Smooth muscle cell (in vitro differentiated cells): ENCODE measurements at regions not wholly inside any gene's neighbourhood (a gene's known extent, or its start where the extent isn't known, plus 50 kb on each side); places are given as distances from the start of the nearest gene placed in this dataset.

ENCODE experiments used
- DNase-seq: peaks from one replicate; lab custom pipeline; 2025; ENCODE audit not compliant: unreplicated experiment; lab: John Stamatoyannopoulos, UW
- H2AFZ ChIP-seq: fragments of 200-600 bp; sonication (generic); 2 replicates; pipeline ENCODE4 v1.6.0; 2016; ENCODE audit warnings: antibody characterized with exemption, low read depth, mild to moderate bottlenecking
- H3F3A ChIP-seq: fragments of 200-600 bp; sonication (generic); 2 replicates; pipeline ENCODE4 v1.6.0; 2017; ENCODE audit warnings: antibody characterized with exemption, low read depth
- H3K27ac ChIP-seq: fragments of 200-600 bp; sonication (generic); 2 replicates; pipeline ENCODE4 v1.5.1; 2016; ENCODE audit warnings: low read depth, mild to moderate bottlenecking
- H3K27me3 ChIP-seq: fragments of 200-600 bp; sonication (generic); 2 replicates; pipeline ENCODE4 v1.6.1; 2016; ENCODE audit warnings: low read depth, mild to moderate bottlenecking
- H3K36me3 ChIP-seq: fragments of 200-600 bp; sonication (generic); 2 replicates; pipeline ENCODE4 v1.5.1; 2016; ENCODE audit warnings: low read depth
- H3K4me1 ChIP-seq: fragments of 200-600 bp; sonication (generic); 2 replicates; pipeline ENCODE4 v1.5.1; 2016; ENCODE audit warnings: low read depth
- H3K4me2 ChIP-seq: fragments of 200-600 bp; sonication (generic); 2 replicates; pipeline ENCODE4 v1.6.0; 2016; ENCODE audit warnings: mild to moderate bottlenecking
- H3K4me3 ChIP-seq: fragments of 200-600 bp; sonication (generic); 2 replicates; pipeline ENCODE4 v1.5.1; 2016; ENCODE audit warnings: mild to moderate bottlenecking
- H3K79me2 ChIP-seq: fragments of 200-600 bp; sonication (generic); 2 replicates; pipeline ENCODE4 v1.6.0; 2016; ENCODE audit warnings: low read depth, mild to moderate bottlenecking
- H3K9ac ChIP-seq: fragments of 200-600 bp; sonication (generic); 2 replicates; pipeline ENCODE4 v1.6.0; 2016; ENCODE audit warnings: low read depth
- H3K9me3 ChIP-seq: fragments of 200-600 bp; sonication (generic); replicated peaks from 2 replicates; pipeline ENCODE4 v1.5.1; 2016; ENCODE audit warnings: low read depth
- H4K20me1 ChIP-seq: fragments of 200-600 bp; sonication (generic); 2 replicates; pipeline ENCODE4 v1.6.0; 2016; ENCODE audit warnings: low read depth
- WGBS: methylation state at CpG from one replicate; pipeline ENCODE4 v1.1.7; 2016; ENCODE audit warnings: low lambda C conversion rate; 5-methylcytosine and 5-hydroxymethylcytosine counted together
- TF ChIP-seq, protein P1 (sequence below): fragments of 200-600 bp; sonication (generic); IDR thresholded peaks from 2 replicates; pipeline ENCODE4 v1.5.1; 2017; ENCODE audit warnings: borderline replicate concordance, mild to moderate bottlenecking, antibody characterized with exemption; ENCODE audit not compliant: insufficient read depth, poor library complexity, severe bottlenecking

DNA sequence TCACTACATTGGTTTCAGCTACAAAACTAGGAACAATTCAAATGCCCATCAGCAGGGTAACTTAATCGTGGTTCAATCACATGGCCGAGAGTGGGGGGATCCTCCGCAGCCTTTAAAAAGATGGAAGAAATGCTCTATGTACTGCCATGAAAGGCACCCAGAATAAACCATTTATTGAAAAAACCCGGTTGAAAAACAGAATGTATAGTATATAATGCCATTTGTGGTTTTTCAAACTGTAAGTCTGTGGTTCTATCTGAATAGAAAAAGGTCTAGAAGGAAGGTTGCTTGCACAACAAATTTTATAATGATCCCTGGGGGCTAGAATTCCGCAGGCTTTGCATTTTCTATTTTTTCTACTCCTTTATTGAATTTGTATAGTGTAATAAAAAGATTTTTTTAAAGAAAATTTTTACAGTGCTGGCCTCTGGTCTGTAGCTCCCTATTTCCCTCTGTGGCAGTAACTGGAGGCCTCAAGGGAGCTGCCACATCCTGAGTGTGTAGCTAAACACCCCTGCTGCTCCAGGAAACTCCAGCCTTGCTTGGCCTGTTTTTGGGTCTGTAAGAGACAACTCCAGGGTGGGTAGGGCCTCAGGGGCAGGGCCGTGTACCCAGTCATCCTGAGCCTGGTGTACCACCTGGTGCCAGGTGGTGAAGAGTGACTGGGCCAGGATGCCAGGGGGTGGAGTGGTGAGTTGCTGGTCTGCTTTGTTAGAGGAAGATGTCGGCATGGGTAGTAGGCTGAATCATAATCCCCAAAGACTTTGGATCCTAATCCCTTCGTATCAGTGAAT lies 51.5 kb upstream of the EPS8L3 start:
- TF ChIP-seq, protein P1, sequence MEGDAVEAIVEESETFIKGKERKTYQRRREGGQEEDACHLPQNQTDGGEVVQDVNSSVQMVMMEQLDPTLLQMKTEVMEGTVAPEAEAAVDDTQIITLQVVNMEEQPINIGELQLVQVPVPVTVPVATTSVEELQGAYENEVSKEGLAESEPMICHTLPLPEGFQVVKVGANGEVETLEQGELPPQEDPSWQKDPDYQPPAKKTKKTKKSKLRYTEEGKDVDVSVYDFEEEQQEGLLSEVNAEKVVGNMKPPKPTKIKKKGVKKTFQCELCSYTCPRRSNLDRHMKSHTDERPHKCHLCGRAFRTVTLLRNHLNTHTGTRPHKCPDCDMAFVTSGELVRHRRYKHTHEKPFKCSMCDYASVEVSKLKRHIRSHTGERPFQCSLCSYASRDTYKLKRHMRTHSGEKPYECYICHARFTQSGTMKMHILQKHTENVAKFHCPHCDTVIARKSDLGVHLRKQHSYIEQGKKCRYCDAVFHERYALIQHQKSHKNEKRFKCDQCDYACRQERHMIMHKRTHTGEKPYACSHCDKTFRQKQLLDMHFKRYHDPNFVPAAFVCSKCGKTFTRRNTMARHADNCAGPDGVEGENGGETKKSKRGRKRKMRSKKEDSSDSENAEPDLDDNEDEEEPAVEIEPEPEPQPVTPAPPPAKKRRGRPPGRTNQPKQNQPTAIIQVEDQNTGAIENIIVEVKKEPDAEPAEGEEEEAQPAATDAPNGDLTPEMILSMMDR, result no peak
- H4K20me1 ChIP-seq, result no peaks in the 10 kb centered on the region
- H3K4me1 ChIP-seq, result no peaks in the 10 kb centered on the region
- no peaks in the 10 kb centered on the region for H3K27me3 ChIP-seq
- H3K9me3 ChIP-seq, result no peaks in the 10 kb centered on the region
- H3K36me3 ChIP-seq, result no peaks in the 10 kb centered on the region
- H3F3A ChIP-seq, result no peaks in the 10 kb centered on the region
- no peak overlapping the region for H3K27ac ChIP-seq
- WGBS, result 88% methylated on average over 8 of the region's 8 CpGs
- no peak overlapping the region for H3K4me3 ChIP-seq
- H2AFZ ChIP-seq, result no peak overlapping the region
- H3K79me2 ChIP-seq, result no peaks in the 10 kb centered on the region
- H3K9ac ChIP-seq, result no peak overlapping the region
- no peak for DNase-seq
- no peak overlapping the region for H3K4me2 ChIP-seq

DNA sequence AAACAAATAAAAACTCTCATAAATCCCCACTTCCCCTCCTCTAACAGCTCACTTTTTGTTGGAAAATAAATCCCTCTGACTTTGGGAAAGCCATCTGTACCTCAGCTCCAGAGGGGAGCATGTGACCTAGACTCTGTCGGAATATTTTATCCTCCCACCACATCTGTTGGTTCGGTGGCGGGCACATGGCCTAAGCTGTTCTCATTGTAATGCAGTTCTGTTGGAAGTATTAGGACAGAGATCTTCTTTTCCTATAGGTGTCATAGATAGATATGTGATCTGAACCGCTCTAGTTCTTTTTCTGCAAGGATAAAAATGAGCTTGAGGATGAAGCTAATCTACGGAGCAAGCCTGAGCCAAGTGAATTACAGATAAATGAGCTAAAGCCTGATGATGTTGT lies 50.5 kb upstream of the EPS8L3 start:
- no peak overlapping the region for H3K9ac ChIP-seq
- no peak for DNase-seq
- H3K27ac ChIP-seq, result no peak overlapping the region
- H3K4me3 ChIP-seq, result no peak overlapping the region
- H3K4me2 ChIP-seq, result no peak overlapping the region
- 83% methylated on average over 5 of the region's 5 CpGs for WGBS
- TF ChIP-seq, protein P1, result no peak
- H3K4me1 ChIP-seq, result no peaks in the 10 kb centered on the region
- no peaks in the 10 kb centered on the region for H3K9me3 ChIP-seq
- no peaks in the 10 kb centered on the region for H3F3A ChIP-seq
- H2AFZ ChIP-seq, result no peak overlapping the region
- H3K79me2 ChIP-seq, result no peaks in the 10 kb centered on the region
- no peaks in the 10 kb centered on the region for H4K20me1 ChIP-seq
- no peaks in the 10 kb centered on the region for H3K36me3 ChIP-seq
- H3K27me3 ChIP-seq, result no peaks in the 10 kb centered on the region
